HCT116 (cell line): ENCODE measurements at regions not wholly inside any gene's neighbourhood (a gene's known extent, or its start where the extent isn't known, plus 50 kb on each side); places are given as distances from the start of the nearest gene placed in this dataset.

Source experiments
- ATAC-seq: fragments of 200-7000 bp; cut with Tn5 transposase; 2 replicates; pipeline ENCODE4 v1.9.1; 2020; ENCODE audit warnings: mild to moderate bottlenecking, moderate library complexity
- BruUV-seq: library from RNA; stranded (reverse); fragments of 400-500 nt; replicated peaks from 2 replicates; lab custom pipeline; 2021; lab: Mats Ljungman, UMichigan
- CTCF ChIA-PET: fragments of 300-600 bp; sonication (Branson Sonifier 250); formaldehyde crosslinking; loops from one replicate; lab custom pipeline; 2021; ENCODE audit warnings: antibody characterized with exemption; lab: Charles Lee
- POLR2A ChIA-PET: fragments of 300-600, 350-600 bp; sonication (Branson Sonifier 250); formaldehyde crosslinking; loops from one replicate; lab custom pipeline; 2021; ENCODE audit warnings: antibody characterized with exemption; lab: Charles Lee
- RAD21 ChIA-PET, 2 experiments: fragments of 300-600 bp; sonication (Branson Sonifier 250); formaldehyde crosslinking; loops; one replicate each; lab custom pipeline; 2023; ENCODE audit warnings: low total read pairs in 2 of 2; ENCODE audit not compliant: uncharacterized antibody in 2 of 2, unreplicated experiment in 2 of 2, low non-redundant PET in 1 of 2; lab: Charles Lee
- DNase-seq: peaks from one replicate; pipeline ENCODE4 v3.0.0-alpha.2; 2010; ENCODE audit warnings: low read depth, low spot score
- H2AFZ ChIP-seq: fragments of 200-600 bp; shearing (Covaris generic), sonication (generic); 2 replicates; pipeline ENCODE4 v1.6.1; 2017; ENCODE audit warnings: low read depth, mixed run types, mixed read lengths, antibody characterized with exemption, low read length; ENCODE audit not compliant: poor library complexity, severe bottlenecking
- H3K27ac ChIP-seq: 2 replicates; pipeline ENCODE4 v1.5.1; 2012; ENCODE audit warnings: low read depth, low read length
- H3K27me3 ChIP-seq: fragments of 200-600 bp; sonication (generic); 2 replicates; pipeline ENCODE4 v1.6.1; 2016; ENCODE audit warnings: mixed run types, low read length, mixed read lengths; ENCODE audit not compliant: insufficient read depth
- H3K36me3 ChIP-seq, 2 experiments: fragments of 200-500 bp in 1 of 2; fragments of 200-600 bp in 1 of 2; sonication (Bioruptor generic) in 1 of 2; sonication (generic) in 1 of 2; 2 replicates each; pipeline versions ENCODE4 v1.5.1 to v1.6.1; 2014 to 2016; ENCODE audit warnings: low read length in 2 of 2, inconsistent platforms in 1 of 2, mixed read lengths in 1 of 2, mixed run types in 1 of 2; ENCODE audit not compliant: insufficient read depth in 2 of 2, control insufficient read depth in 1 of 2
- H3K4me1 ChIP-seq, 2 experiments: fragments of 200-600 bp in 1 of 2; sonication (generic) in 1 of 2; 2 replicates each; pipeline versions ENCODE4 v1.5.1 to v1.6.1; 2012 to 2017; ENCODE audit warnings: low read length in 2 of 2, inconsistent platforms in 1 of 2, mild to moderate bottlenecking in 1 of 2, mixed read lengths in 1 of 2, mixed run types in 1 of 2, moderate library complexity in 1 of 2; ENCODE audit not compliant: insufficient read depth in 2 of 2, control insufficient read depth in 1 of 2
- H3K4me2 ChIP-seq: fragments of 200-600 bp; sonication (generic); 2 replicates; pipeline ENCODE4 v1.6.1; 2017; ENCODE audit warnings: mixed run types, low read length, mixed read lengths
- H3K4me3 ChIP-seq, 2 experiments: fragments of 200-600 bp in 1 of 2; sonication (generic) in 1 of 2; replicated peaks in 1 of 2; 2 replicates each; pipeline ENCODE4 v1.5.1; 2011 to 2016; ENCODE audit warnings: low read length in 2 of 2, control low read depth in 1 of 2, low read depth in 1 of 2, mild to moderate bottlenecking in 1 of 2, mixed read lengths in 1 of 2, mixed run types in 1 of 2
- H3K79me2 ChIP-seq: fragments of 200-600 bp; sonication (generic); 2 replicates; pipeline ENCODE4 v1.6.1; 2017; ENCODE audit warnings: mild to moderate bottlenecking, mixed run types, low read length, moderate library complexity, mixed read lengths; ENCODE audit not compliant: insufficient read depth
- H3K9ac ChIP-seq: fragments of 200-600 bp; sonication (generic); 2 replicates; pipeline ENCODE4 v1.6.1; 2016; ENCODE audit warnings: low read length, mixed read lengths
- H3K9me2 ChIP-seq: fragments of 200-600 bp; sonication (generic), shearing (Covaris generic); 2 replicates; pipeline ENCODE4 v1.6.1; 2017; ENCODE audit warnings: mixed run types, mild to moderate bottlenecking, moderate library complexity; ENCODE audit not compliant: insufficient read depth
- H3K9me3 ChIP-seq, 2 experiments: fragments of 200-500 bp in 1 of 2; fragments of 200-600 bp in 1 of 2; sonication (Bioruptor generic) in 1 of 2; sonication (generic) in 1 of 2; 2 replicates each; pipeline ENCODE4 v1.6.1; 2014 to 2017; ENCODE audit warnings: low read length in 2 of 2, mixed read lengths in 2 of 2, inconsistent platforms in 1 of 2, low read depth in 1 of 2, mild to moderate bottlenecking in 1 of 2, mixed run types in 1 of 2, moderate library complexity in 1 of 2; ENCODE audit not compliant: control insufficient read depth in 1 of 2, insufficient read depth in 1 of 2
- H4K20me1 ChIP-seq: fragments of 200-600 bp; sonication (generic), shearing (Covaris generic); 2 replicates; pipeline ENCODE4 v1.6.1; 2017; ENCODE audit warnings: mixed run types, mild to moderate bottlenecking, moderate library complexity; ENCODE audit not compliant: insufficient read depth
- ATF3 ChIP-seq: IDR thresholded peaks from 2 replicates; pipeline ENCODE4 v1.6.1; 2012
- CBX3 ChIP-seq: IDR thresholded peaks from 2 replicates; pipeline ENCODE4 v1.6.1; 2012; ENCODE audit warnings: low read depth
- CEBPB ChIP-seq: IDR thresholded peaks from 2 replicates; pipeline ENCODE4 v1.6.1; 2012; ENCODE audit warnings: low read depth
- EGR1 ChIP-seq: IDR thresholded peaks from 2 replicates; pipeline ENCODE4 v1.6.1; 2012; ENCODE audit warnings: low read depth
- ELF1 ChIP-seq: IDR thresholded peaks from 2 replicates; pipeline ENCODE4 v1.6.1; 2012; ENCODE audit warnings: low read depth, borderline replicate concordance
- EZH2 ChIP-seq: fragments of 200-600 bp; sonication (generic); IDR thresholded peaks from 2 replicates; pipeline ENCODE4 v1.6.1; 2017; ENCODE audit warnings: antibody characterized with exemption, mixed run types
- EZH2phosphoT487 ChIP-seq: fragments of 200-600 bp; IDR thresholded peaks from 2 replicates; pipeline ENCODE4 v1.6.1; 2018; ENCODE audit warnings: antibody characterized with exemption, borderline replicate concordance
- FOSL1 ChIP-seq: IDR thresholded peaks from 2 replicates; pipeline ENCODE4 v1.6.1; 2012; ENCODE audit warnings: low read depth
- JUND ChIP-seq: IDR thresholded peaks from 2 replicates; pipeline ENCODE4 v1.6.1; 2012
- POLR2AphosphoS5 ChIP-seq: IDR thresholded peaks from 2 replicates; pipeline ENCODE4 v1.6.1; 2011; ENCODE audit warnings: mild to moderate bottlenecking, low read depth, low read length, moderate library complexity
- RAD21 ChIP-seq: IDR thresholded peaks from 2 replicates; pipeline ENCODE4 v1.6.1; 2012; ENCODE audit warnings: low read depth, mild to moderate bottlenecking
- REST ChIP-seq: IDR thresholded peaks from 2 replicates; pipeline ENCODE4 v1.6.1; 2012; ENCODE audit warnings: low read depth
- SIN3A ChIP-seq: IDR thresholded peaks from 2 replicates; pipeline ENCODE4 v1.6.1; 2012; ENCODE audit warnings: low read depth
- SRF ChIP-seq: IDR thresholded peaks from 2 replicates; pipeline ENCODE4 v1.6.1; 2012; ENCODE audit warnings: low read depth
- ZBTB33 ChIP-seq: IDR thresholded peaks from 2 replicates; pipeline ENCODE4 v1.6.1; 2011; ENCODE audit warnings: mild to moderate bottlenecking, low read length, moderate library complexity; ENCODE audit not compliant: insufficient replicate concordance; ENCODE audit errors: extremely low read depth
- ZNF274 ChIP-seq: fragments of 200-500 bp; sonication (Bioruptor generic); IDR thresholded peaks from 2 replicates; pipeline ENCODE4 v1.6.1; 2014; ENCODE audit warnings: mild to moderate bottlenecking, low read depth, low read length, inconsistent platforms
- intact Hi-C: fragments of 100-400 bp; cut with micrococcal nuclease; formaldehyde crosslinking; loops from 2 replicates; pipeline ENCODE4 v1.10.0; 2022
- TF ChIP-seq, protein P1 (sequence below), 3 experiments: fragments of 200-600 bp in 1 of 3; sonication (generic) in 1 of 3; IDR thresholded peaks in 2 of 3; conservative IDR thresholded peaks in 1 of 3; 2 replicates each; pipeline ENCODE4 v1.5.1; 2012 to 2017; ENCODE audit warnings: low read depth in 2 of 3, low read length in 2 of 3, antibody characterized with exemption in 1 of 3, borderline replicate concordance in 1 of 3, control low read depth in 1 of 3, mild to moderate bottlenecking in 1 of 3, mixed read lengths in 1 of 3, mixed run types in 1 of 3, moderate library complexity in 1 of 3; ENCODE audit not compliant: insufficient read depth in 1 of 3
- TF ChIP-seq, protein P2 (sequence below): IDR thresholded peaks from 2 replicates; pipeline ENCODE4 v1.6.1; 2012

- Histone ChIP-seq H2AFZ (no peak overlapping the region), H3K79me2 (no peaks in the 10 kb centered on the region), H3K4me3 (no peak overlapping the region), H3K9me2 (no peaks in the 10 kb centered on the region), H3K9ac (no peak overlapping the region), H3K9me3 (no peaks in the 10 kb centered on the region), H3K4me1 (peaks cover 0 to 5% of the 10 kb centered on the region in 2 experiments; a peak in 1 of 4 replicates), H4K20me1 (no peaks in the 10 kb centered on the region), H3K4me2 (no peak overlapping the region), H3K36me3 (no peaks in the 10 kb centered on the region), H3K27me3 (no peaks in the 10 kb centered on the region), H3K27ac (no peak overlapping the region)
- intact Hi-C loops = no loop called here
- no TSS peak for BruUV-seq
- RAD21 ChIA-PET = no interaction called here
- CTCF ChIA-PET = no interaction called here
- POLR2A ChIA-PET = interaction anchor here (1.6 kb wide), 1 partner anchor 15 kb away, joined by 3 read pairs; no protein-coding TSS in a partner anchor
- ATAC-seq = no peak
- TF ChIP-seq, protein P1, sequence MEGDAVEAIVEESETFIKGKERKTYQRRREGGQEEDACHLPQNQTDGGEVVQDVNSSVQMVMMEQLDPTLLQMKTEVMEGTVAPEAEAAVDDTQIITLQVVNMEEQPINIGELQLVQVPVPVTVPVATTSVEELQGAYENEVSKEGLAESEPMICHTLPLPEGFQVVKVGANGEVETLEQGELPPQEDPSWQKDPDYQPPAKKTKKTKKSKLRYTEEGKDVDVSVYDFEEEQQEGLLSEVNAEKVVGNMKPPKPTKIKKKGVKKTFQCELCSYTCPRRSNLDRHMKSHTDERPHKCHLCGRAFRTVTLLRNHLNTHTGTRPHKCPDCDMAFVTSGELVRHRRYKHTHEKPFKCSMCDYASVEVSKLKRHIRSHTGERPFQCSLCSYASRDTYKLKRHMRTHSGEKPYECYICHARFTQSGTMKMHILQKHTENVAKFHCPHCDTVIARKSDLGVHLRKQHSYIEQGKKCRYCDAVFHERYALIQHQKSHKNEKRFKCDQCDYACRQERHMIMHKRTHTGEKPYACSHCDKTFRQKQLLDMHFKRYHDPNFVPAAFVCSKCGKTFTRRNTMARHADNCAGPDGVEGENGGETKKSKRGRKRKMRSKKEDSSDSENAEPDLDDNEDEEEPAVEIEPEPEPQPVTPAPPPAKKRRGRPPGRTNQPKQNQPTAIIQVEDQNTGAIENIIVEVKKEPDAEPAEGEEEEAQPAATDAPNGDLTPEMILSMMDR (IDR thresholded peaks at IDR 0.05 in 2 of 3, conservative IDR thresholded peaks at IDR 0.05 in 1 of 3; ENCODE audit: borderline replicate concordance in 1 of 3, insufficient read depth in 1 of 3, low read depth in 2 of 3, low read length in 2 of 3) = no peak
- TF ChIP-seq CEBPB = no peak
- no peak for TF ChIP-seq ZBTB33
- no peak for TF ChIP-seq RAD21
- no peak for TF ChIP-seq EGR1
- no peak for TF ChIP-seq ELF1
- TF ChIP-seq FOSL1 = no peak
- TF ChIP-seq, protein P2, sequence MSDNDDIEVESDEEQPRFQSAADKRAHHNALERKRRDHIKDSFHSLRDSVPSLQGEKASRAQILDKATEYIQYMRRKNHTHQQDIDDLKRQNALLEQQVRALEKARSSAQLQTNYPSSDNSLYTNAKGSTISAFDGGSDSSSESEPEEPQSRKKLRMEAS = no peak
- no peak for TF ChIP-seq SRF
- no peak for TF ChIP-seq CBX3
- TF ChIP-seq JUND = no peak
- no peak for TF ChIP-seq ATF3
- no peak for TF ChIP-seq REST
- TF ChIP-seq SIN3A = no peak
- no peak for TF ChIP-seq EZH2phosphoT487
- TF ChIP-seq ZNF274 = no peak
- TF ChIP-seq EZH2 = no peak
- TF ChIP-seq POLR2AphosphoS5 = no peak
- DNase-seq = no peak
These were observed 847.9 kb upstream of the CHAC2 start for GRCh38 chr2:52919673-52920072.
